Breast epithelium (tissue), 3 donors: ENCODE measurements at regions not wholly inside any gene's neighbourhood (a gene's known extent, or its start where the extent isn't known, plus 50 kb on each side); places are given as distances from the start of the nearest gene placed in this dataset.

Source experiments
- CTCF ChIP-seq, 3 donors: fragments of 450-650 bp; IDR thresholded peaks; one replicate each; pipeline ENCODE4 v1.5.1; 2016 to 2017; ENCODE audit warnings: antibody characterized with exemption in 3 of 3, mild to moderate bottlenecking in 3 of 3, moderate library complexity in 3 of 3
- POLR2A ChIP-seq: fragments of 450-650 bp; IDR thresholded peaks from one replicate; pipeline ENCODE4 v1.6.1; 2016; ENCODE audit warnings: antibody characterized with exemption, mild to moderate bottlenecking, moderate library complexity
- POLR2AphosphoS5 ChIP-seq, 3 donors: sonication (generic); formaldehyde crosslinking; IDR thresholded peaks; one replicate each; pipeline ENCODE4 v1.6.1; 2017; ENCODE audit warnings: antibody characterized with exemption in 3 of 3

- TF ChIP-seq CTCF (IDR thresholded peaks at IDR 0.05) (no peak), POLR2A (no peak), POLR2AphosphoS5 (IDR thresholded peaks at IDR 0.05) (no peak)
Observed at GRCh38 chr3:117710501-117710900, 1000.9 kb downstream of the TUSC7 start.
